Panc1 (cell line): ENCODE measurements at regions not wholly inside any gene's neighbourhood (a gene's known extent, or its start where the extent isn't known, plus 50 kb on each side); places are given as distances from the start of the nearest gene placed in this dataset.
"Not testable (repeated sequence)": the region's sequence is repeated elsewhere in the genome, so short reads cannot be mapped to it uniquely, and the experiment has no call there.

Experiments used
- ATAC-seq: fragments of 200-7000 bp; cut with Tn5 transposase; 2 replicates; pipeline ENCODE4 v1.9.1; 2020; ENCODE audit warnings: mild to moderate bottlenecking, moderate library complexity
- BruUV-seq: library from RNA; stranded (reverse); fragments of 400-500 nt; replicated peaks from 2 replicates; lab custom pipeline; 2021; lab: Mats Ljungman, UMichigan
- CTCF ChIA-PET: fragments of 300-600 bp; sonication (Branson Sonifier 250); formaldehyde crosslinking; loops from one replicate; lab custom pipeline; 2022; ENCODE audit warnings: antibody characterized with exemption; lab: Charles Lee
- POLR2A ChIA-PET: fragments of 300-600 bp; sonication (Branson Sonifier 250); formaldehyde crosslinking; loops from one replicate; lab custom pipeline; 2022; ENCODE audit warnings: antibody characterized with exemption; lab: Charles Lee
- DNase-seq: peaks from one replicate; pipeline ENCODE4 v3.0.0-alpha.2; 2010; ENCODE audit warnings: low read depth, low spot score
- H3K27ac ChIP-seq: 2 replicates; pipeline ENCODE4 v1.5.1; 2011; ENCODE audit warnings: mild to moderate bottlenecking, low read length, inconsistent platforms
- H3K27me3 ChIP-seq: fragments of 200-500 bp; sonication (Bioruptor generic); 2 replicates; pipeline ENCODE4 v1.6.0; 2014; ENCODE audit warnings: low read length, inconsistent platforms; ENCODE audit not compliant: control insufficient read depth, insufficient read depth
- H3K36me3 ChIP-seq: fragments of 200-500 bp; sonication (Bioruptor generic); 2 replicates; pipeline ENCODE4 v1.5.1; 2014; ENCODE audit warnings: inconsistent platforms, mild to moderate bottlenecking, low read length, moderate library complexity; ENCODE audit not compliant: control insufficient read depth, insufficient read depth
- H3K4me1 ChIP-seq: 2 replicates; pipeline ENCODE4 v1.5.1; 2011; ENCODE audit warnings: inconsistent platforms, mild to moderate bottlenecking, low read length, moderate library complexity; ENCODE audit not compliant: control insufficient read depth, insufficient read depth
- H3K4me3 ChIP-seq, 2 experiments: 2 replicates each; pipeline ENCODE4 v1.5.1; 2011 to 2012; ENCODE audit warnings: low read depth in 2 of 2, low read length in 2 of 2, mild to moderate bottlenecking in 2 of 2, inconsistent platforms in 1 of 2, moderate library complexity in 1 of 2
- H3K9me3 ChIP-seq: fragments of 200-500 bp; sonication (Bioruptor generic); 2 replicates; pipeline ENCODE4 v1.5.1; 2014; ENCODE audit warnings: low read depth, mild to moderate bottlenecking, inconsistent platforms, low read length, moderate library complexity; ENCODE audit not compliant: control insufficient read depth, insufficient read depth
- CTCF ChIP-seq: fragments of 450-650 bp; IDR thresholded peaks from 2 replicates; pipeline ENCODE4 v1.5.1; 2017; ENCODE audit warnings: mild to moderate bottlenecking
- POLR2AphosphoS5 ChIP-seq: IDR thresholded peaks from 2 replicates; pipeline ENCODE4 v1.6.1; 2012; ENCODE audit warnings: mild to moderate bottlenecking, low read depth, low read length, moderate library complexity
- REST ChIP-seq, 2 experiments: IDR thresholded peaks; 2 replicates each; pipeline ENCODE4 v1.6.1; 2011 to 2012; ENCODE audit warnings: low read depth in 2 of 2, control low read depth in 1 of 2, low read length in 1 of 2, mild to moderate bottlenecking in 1 of 2, moderate library complexity in 1 of 2; ENCODE audit not compliant: insufficient read depth in 1 of 2
- SIN3A ChIP-seq: IDR thresholded peaks from 2 replicates; pipeline ENCODE4 v1.6.1; 2012; ENCODE audit warnings: low read depth, mild to moderate bottlenecking, low read length, moderate library complexity, borderline replicate concordance; ENCODE audit not compliant: insufficient read depth
- TCF7L2 ChIP-seq: IDR thresholded peaks from 2 replicates; pipeline ENCODE4 v1.6.1; 2011; ENCODE audit warnings: mild to moderate bottlenecking, low read depth, low read length, inconsistent platforms
- in situ Hi-C: cut with HindIII; loops from 2 replicates; pipeline ENCODE4 v1.10.0; 2016; ENCODE audit warnings: low sequenced_read_pairs, low pct_unique_long_range_greater_than_20kb
- intact Hi-C: fragments of 100-400 bp; cut with micrococcal nuclease; formaldehyde crosslinking; loops from one replicate; pipeline ENCODE4 v1.10.0; 2022; ENCODE audit not compliant: unreplicated experiment

DNA sequence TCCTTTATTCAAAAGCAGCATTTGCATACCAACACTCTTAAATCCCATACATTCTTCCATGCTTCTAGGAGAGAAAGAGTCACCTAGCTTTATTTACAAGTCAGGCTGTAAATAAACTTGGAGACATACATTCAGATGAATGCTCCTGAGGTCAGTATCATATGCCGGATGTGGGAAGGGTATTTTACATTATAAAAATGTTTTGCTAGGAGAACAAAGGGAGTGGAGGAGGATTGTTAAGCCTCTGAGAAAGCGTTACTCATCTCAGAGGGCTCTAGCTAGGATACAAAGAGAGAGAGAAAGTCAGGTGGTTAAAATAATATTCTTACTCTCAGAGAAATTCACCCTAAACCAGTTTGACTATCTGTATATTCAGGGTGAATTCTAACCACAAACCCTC, 300.9 kb upstream of the NPSR1 start:
- BruUV-seq, result no TSS peak
- H3K4me3 ChIP-seq, result no peak overlapping the region
- DNase-seq, result no peak
- ATAC-seq, result no peak
- no peaks in the 10 kb centered on the region for H3K4me1 ChIP-seq
- in situ Hi-C loops (no loop called here), intact Hi-C loops (no loop called here)
- TF ChIP-seq CTCF (no peak), TCF7L2 (no peak)
- no peak overlapping the region for H3K27ac ChIP-seq
- CTCF ChIA-PET, result no interaction called here
- H3K9me3 ChIP-seq, result no peaks in the 10 kb centered on the region
- POLR2A ChIA-PET, result no interaction called here
- H3K27me3 ChIP-seq, result no peaks in the 10 kb centered on the region
- H3K36me3 ChIP-seq, result no peaks in the 10 kb centered on the region

- ChIA-PET CTCF (no interaction called here), POLR2A (no interaction called here)
- Histone ChIP-seq H3K9me3 (no peaks in the 10 kb centered on the region), H3K27ac (no peak overlapping the region), H3K27me3 (no peaks in the 10 kb centered on the region), H3K36me3 (no peaks in the 10 kb centered on the region), H3K4me3 (no peak overlapping the region), H3K4me1 (no peaks in the 10 kb centered on the region)
- intact Hi-C loops (no loop called here), in situ Hi-C loops (no loop called here)
- ATAC-seq, result no peak
- no peak for DNase-seq
- TF ChIP-seq SIN3A (no peak), TCF7L2 (no peak), REST (IDR thresholded peaks at IDR 0.05; ENCODE audit: insufficient read depth in 1 of 2, low read depth in 2 of 2, low read length in 1 of 2) (no peak), POLR2AphosphoS5 (no peak), CTCF (no peak)
- BruUV-seq, result no TSS peak
Measured at GRCh38 chr7:34357946-34358345, 300.1 kb upstream of the NPSR1 start.

GRCh38 chr7:34358578-34358977, 299.4 kb upstream of the NPSR1 start:
- intact Hi-C loops, CTCF ChIA-PET, H3K4me3 ChIP-seq, H3K9me3 ChIP-seq, H3K27me3 ChIP-seq, H3K36me3 ChIP-seq, ATAC-seq, H3K4me1 ChIP-seq, H3K27ac ChIP-seq, POLR2A ChIA-PET, DNase-seq, BruUV-seq, in situ Hi-C loops: not testable (repeated sequence)
